D721Med (cell line): ENCODE measurements at regions not wholly inside any gene's neighbourhood (a gene's known extent, or its start where the extent isn't known, plus 50 kb on each side); places are given as distances from the start of the nearest gene placed in this dataset.

ENCODE experiments used
- DNase-seq: peaks from one replicate; pipeline ENCODE4 v3.0.0; 2011; ENCODE audit warnings: low spot score; ENCODE audit not compliant: insufficient read length
- FAIRE-seq: peaks from 2 replicates; lab custom pipeline; 2011; peaks lifted over from hg19 to GRCh38; lab: Jason Lieb, UNC
- TF ChIP-seq, protein P1 (sequence below): IDR thresholded peaks from 2 replicates; pipeline ENCODE4 v1.5.1; 2012; ENCODE audit warnings: mild to moderate bottlenecking, control low read depth; ENCODE audit not compliant: insufficient read depth; ENCODE audit errors: missing control alignments

DNA sequence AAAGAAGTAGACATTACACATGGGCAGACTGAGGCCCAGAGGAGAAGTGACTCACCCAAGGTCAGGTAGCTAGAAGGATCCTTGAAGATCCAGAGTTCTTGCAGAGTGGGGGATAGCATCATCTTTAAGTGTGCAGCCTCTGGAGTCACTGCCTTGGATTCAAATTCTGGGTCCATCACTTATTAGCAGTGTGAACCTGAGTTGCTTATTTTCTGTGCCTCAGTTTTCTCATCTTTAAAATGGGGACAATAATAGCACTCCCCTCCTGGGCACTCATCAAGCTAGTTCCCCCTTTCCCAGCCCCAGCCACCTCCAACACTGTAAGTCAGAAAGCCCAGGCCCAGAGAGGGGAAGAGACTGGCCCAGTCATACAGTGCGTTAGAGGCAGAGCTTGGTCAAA is 141.8 kb upstream of the PJA1 start:
- DNase-seq (no peak), FAIRE-seq (no peak)
- TF ChIP-seq, protein P1, sequence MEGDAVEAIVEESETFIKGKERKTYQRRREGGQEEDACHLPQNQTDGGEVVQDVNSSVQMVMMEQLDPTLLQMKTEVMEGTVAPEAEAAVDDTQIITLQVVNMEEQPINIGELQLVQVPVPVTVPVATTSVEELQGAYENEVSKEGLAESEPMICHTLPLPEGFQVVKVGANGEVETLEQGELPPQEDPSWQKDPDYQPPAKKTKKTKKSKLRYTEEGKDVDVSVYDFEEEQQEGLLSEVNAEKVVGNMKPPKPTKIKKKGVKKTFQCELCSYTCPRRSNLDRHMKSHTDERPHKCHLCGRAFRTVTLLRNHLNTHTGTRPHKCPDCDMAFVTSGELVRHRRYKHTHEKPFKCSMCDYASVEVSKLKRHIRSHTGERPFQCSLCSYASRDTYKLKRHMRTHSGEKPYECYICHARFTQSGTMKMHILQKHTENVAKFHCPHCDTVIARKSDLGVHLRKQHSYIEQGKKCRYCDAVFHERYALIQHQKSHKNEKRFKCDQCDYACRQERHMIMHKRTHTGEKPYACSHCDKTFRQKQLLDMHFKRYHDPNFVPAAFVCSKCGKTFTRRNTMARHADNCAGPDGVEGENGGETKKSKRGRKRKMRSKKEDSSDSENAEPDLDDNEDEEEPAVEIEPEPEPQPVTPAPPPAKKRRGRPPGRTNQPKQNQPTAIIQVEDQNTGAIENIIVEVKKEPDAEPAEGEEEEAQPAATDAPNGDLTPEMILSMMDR = no peak

DNA sequence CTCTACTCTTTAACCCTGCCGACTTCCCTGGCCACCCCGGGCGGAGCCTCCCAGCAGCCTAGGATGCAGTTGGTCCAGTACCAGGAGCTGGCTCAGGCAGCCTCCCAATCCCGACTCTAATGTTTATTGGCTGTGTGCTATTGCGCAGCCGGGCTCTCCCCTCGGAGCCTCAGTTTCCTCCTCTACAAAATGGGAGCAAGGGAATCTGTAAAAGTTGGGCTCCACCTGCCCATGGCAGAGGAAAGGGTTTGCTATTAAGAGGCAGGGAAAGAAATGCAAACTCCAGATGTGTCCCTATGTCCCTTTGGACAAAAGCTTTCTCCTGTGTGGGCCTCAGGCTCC is 140.8 kb upstream of the PJA1 start:
- FAIRE-seq (no peak), DNase-seq (no peak)
- TF ChIP-seq, protein P1 = no peak

DNA sequence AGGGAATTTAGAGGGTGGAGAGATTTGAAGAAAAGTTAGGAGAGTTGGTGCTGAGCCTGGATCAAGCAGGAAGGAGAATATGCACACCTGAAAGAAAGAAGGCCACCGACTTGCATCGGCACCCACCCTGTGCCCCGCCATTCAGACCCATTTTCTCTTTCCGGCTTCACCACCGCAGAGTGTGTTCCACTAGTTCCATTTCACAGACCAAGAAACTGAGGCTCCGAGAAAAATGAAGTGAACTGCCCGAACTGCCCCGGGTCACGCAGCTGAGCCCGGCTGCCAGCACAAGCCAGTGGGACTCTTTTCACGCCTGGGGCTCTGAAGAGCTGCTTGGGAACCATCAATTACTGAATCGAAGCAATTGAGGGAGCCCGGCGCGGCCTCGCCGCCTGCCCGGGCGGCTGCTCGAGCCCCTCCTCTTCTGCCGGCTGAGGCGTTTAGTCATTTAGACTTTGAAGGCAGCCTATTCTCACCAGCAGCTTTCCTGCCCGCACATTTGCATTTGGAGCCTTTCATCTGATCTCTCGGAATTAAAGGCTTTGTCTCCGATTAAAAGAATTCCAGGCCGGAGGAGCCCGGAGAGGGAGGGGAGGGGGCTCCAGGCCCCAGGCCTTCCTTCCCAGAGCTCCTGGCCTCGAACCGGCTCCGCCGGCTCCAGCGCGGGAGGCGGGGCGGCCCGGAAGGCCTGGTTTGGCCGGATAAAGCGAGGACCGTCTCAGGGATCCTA is 140.2 kb upstream of the PJA1 start:
- FAIRE-seq (no peak), DNase-seq (peak; percentile 76)
- TF ChIP-seq, protein P1 = no peak

DNA sequence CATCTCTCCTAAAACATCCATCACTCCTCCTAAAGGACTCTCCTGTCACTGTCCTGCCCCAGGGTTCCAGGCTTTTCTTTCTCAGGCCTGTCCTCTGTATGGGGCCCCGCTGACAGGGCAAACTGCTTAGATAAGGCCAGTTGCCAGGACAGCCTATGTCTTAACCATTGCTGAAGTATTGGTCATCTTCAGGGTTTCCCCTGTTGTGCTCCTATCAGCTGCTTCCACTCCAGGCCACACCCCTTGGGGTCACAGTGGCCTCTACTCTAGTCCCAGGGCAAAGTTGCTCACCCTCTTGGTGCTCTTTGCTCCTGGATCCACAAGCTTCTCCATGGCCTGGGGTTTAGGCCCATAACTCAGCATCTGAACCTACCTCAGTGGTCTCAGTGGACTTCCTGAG is 138.0 kb upstream of the PJA1 start:
- TF ChIP-seq, protein P1 = no peak
- FAIRE-seq (no peak), DNase-seq (no peak)

DNA sequence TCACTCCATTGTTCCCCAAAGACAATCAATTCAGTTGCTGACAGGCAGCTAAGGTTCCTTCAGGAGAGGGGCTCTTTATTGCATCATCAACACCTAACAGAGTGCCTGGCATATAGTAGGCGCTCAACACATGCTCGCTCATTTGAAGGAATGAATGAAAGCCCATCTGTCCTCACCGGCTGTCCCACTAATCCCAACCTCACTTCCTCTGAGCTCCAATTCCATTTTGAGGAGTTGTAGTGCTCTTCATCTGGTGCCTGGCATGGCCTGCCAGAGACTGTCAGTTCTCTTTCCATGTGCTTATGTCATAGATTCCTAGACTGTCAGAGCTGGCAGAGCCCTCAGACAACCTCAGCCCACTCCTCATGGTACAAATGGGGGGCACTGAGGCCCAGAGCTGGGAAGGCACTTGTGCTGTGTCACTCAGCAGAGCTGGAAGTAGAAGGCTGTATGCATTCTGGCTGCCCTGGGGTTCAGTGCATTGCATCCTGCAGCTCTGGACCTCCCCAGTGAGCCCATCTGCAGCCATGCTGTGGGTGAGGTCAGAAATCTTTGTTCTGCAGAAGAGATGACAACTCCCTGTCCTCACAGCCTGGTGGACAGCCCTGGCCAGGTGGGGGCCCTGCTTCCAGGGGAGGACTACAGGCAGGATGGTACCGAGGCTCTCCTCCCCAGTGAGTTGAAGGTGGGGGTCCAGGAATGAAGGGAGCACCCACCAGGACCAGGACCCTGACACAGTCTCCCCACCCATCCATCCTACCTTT is 134.9 kb upstream of the PJA1 start:
- DNase-seq = no peak
- TF ChIP-seq, protein P1 = no peak
- FAIRE-seq = no peak

DNA sequence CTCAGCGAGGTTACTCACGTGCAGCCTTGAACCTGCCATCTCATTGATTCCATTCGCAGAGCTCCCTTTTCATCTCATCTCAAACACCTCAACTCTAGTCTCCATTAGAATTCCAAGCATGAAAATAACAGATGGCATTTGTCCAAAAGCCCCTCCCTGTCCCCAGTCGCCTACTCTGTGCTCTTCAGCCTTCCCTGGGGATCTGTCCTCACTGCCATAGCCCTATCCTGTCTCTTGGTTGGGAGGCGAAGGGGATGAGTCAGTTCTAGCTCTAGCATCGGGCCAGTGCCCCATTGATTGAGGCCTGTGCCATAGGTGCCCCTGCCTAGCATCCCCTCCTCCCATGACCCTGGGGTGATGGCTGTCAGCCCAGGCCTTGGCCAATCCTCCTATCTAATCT is 134.0 kb upstream of the PJA1 start:
- FAIRE-seq (no peak), DNase-seq (no peak)
- TF ChIP-seq, protein P1 = no peak
